WTC11 (cell line): ENCODE measurements at regions not wholly inside any gene's neighbourhood (a gene's known extent, or its start where the extent isn't known, plus 50 kb on each side); places are given as distances from the start of the nearest gene placed in this dataset.

Source experiments
- ATAC-seq: fragments of 200-7000 bp; cut with Tn5 transposase; 2 replicates; pipeline ENCODE4 v1.10.0; 2021; ENCODE audit warnings: mild to moderate bottlenecking, moderate library complexity
- CTCF ChIA-PET: fragments of 300-600 bp; sonication (Branson Sonifier 250); formaldehyde crosslinking; loops from one replicate; lab custom pipeline; 2021; ENCODE audit warnings: antibody characterized with exemption; lab: Charles Lee
- POLR2A ChIA-PET: fragments of 350-600 bp; sonication (Branson Sonifier 250); formaldehyde crosslinking; loops from one replicate; lab custom pipeline; 2021; ENCODE audit warnings: antibody characterized with exemption; lab: Charles Lee
- DNase-seq: peaks from one replicate; pipeline ENCODE4 v3.0.0; 2021; ENCODE audit warnings: low spot score
- H3K27ac Mint-ChIP-seq: 2 replicates; pipeline ENCODE4 v1.8.0; 2021; ENCODE audit warnings: mixed read lengths
- H3K27me3 Mint-ChIP-seq: 2 replicates; pipeline ENCODE4 v1.8.0; 2021; ENCODE audit warnings: low read depth, mild to moderate bottlenecking, moderate library complexity, mixed read lengths
- H3K36me3 Mint-ChIP-seq: 2 replicates; pipeline ENCODE4 v1.8.0; 2021; ENCODE audit warnings: mixed read lengths
- H3K4me1 Mint-ChIP-seq: 2 replicates; pipeline ENCODE4 v1.8.0; 2022; ENCODE audit warnings: mixed read lengths
- H3K4me3 Mint-ChIP-seq: 2 replicates; pipeline ENCODE4 v1.8.0; 2021; ENCODE audit warnings: mild to moderate bottlenecking, moderate library complexity, mixed read lengths
- H3K9me3 Mint-ChIP-seq: 2 replicates; pipeline ENCODE4 v1.8.0; 2021; ENCODE audit warnings: mixed read lengths
- ATF1 ChIP-seq: sonication (generic); formaldehyde crosslinking; IDR thresholded peaks from 2 replicates; pipeline ENCODE4 v1.8.1; 2023; ENCODE audit warnings: mild to moderate bottlenecking, moderate library complexity, missing genetic modification reagents
- CDX4 ChIP-seq: fragments of 250-450 bp; sonication (Bioruptor Pico); IDR thresholded peaks from 2 replicates; pipeline ENCODE4 v1.9.0; 2021; ENCODE audit warnings: moderate library complexity, mild to moderate bottlenecking, inconsistent platforms, borderline replicate concordance
- E2F4 ChIP-seq: sonication (generic); formaldehyde crosslinking; IDR thresholded peaks from 2 replicates; pipeline ENCODE4 v1.8.1; 2022; ENCODE audit warnings: low read depth, mild to moderate bottlenecking, moderate library complexity, missing genetic modification reagents, borderline replicate concordance
- FOXP1 ChIP-seq: sonication (generic); formaldehyde crosslinking; IDR thresholded peaks from 2 replicates; pipeline ENCODE4 v1.8.0; 2022; ENCODE audit warnings: missing genetic modification reagents, mild to moderate bottlenecking, moderate library complexity, borderline replicate concordance
- GRHL2 ChIP-seq: fragments of 250-450 bp; sonication (Bioruptor Pico); IDR thresholded peaks from 2 replicates; pipeline ENCODE4 v1.8.0; 2022; ENCODE audit warnings: mild to moderate bottlenecking, moderate library complexity; ENCODE audit not compliant: insufficient replicate concordance, severe bottlenecking
- KAT7 ChIP-seq: sonication (generic); formaldehyde crosslinking; IDR thresholded peaks from 2 replicates; pipeline ENCODE4 v1.8.1; 2023; ENCODE audit warnings: missing genetic modification reagents, mild to moderate bottlenecking, borderline replicate concordance
- MXD4 ChIP-seq: fragments of 250-450 bp; sonication (Bioruptor Pico); IDR thresholded peaks from 2 replicates; pipeline ENCODE4 v1.8.0; 2021; ENCODE audit warnings: mild to moderate bottlenecking, moderate library complexity, borderline replicate concordance
- PRRX2 ChIP-seq: fragments of 250-450 bp; sonication (Bioruptor Pico); IDR thresholded peaks from 2 replicates; pipeline ENCODE4 v1.8.0; 2021; ENCODE audit warnings: mild to moderate bottlenecking
- RORB ChIP-seq: fragments of 250-450 bp; sonication (Bioruptor Pico); IDR thresholded peaks from 2 replicates; pipeline ENCODE4 v1.9.0; 2021; ENCODE audit warnings: mild to moderate bottlenecking
- TP53 ChIP-seq: sonication (generic); formaldehyde crosslinking; IDR thresholded peaks from 2 replicates; pipeline ENCODE4 v1.8.1; 2023; ENCODE audit warnings: mild to moderate bottlenecking, missing genetic modification reagents
- ZNF281 ChIP-seq: sonication (generic); formaldehyde crosslinking; IDR thresholded peaks from 2 replicates; pipeline ENCODE4 v1.8.0; 2023; ENCODE audit warnings: mild to moderate bottlenecking, missing genetic modification reagents
- ZNF317 ChIP-seq: sonication (generic); formaldehyde crosslinking; IDR thresholded peaks from 2 replicates; pipeline ENCODE4 v1.8.1; 2023; ENCODE audit warnings: low read depth, mild to moderate bottlenecking, moderate library complexity, missing genetic modification reagents, borderline replicate concordance
- ZNF512 ChIP-seq: sonication (generic); formaldehyde crosslinking; IDR thresholded peaks from 2 replicates; pipeline ENCODE4 v1.8.1; 2022; ENCODE audit warnings: missing genetic modification reagents, borderline replicate concordance
- TF ChIP-seq, protein P1 (sequence below): sonication (generic); formaldehyde crosslinking; IDR thresholded peaks from 2 replicates; pipeline ENCODE4 v1.8.0; 2023; ENCODE audit warnings: missing genetic modification reagents
- TF ChIP-seq, protein P2 (sequence below): sonication (generic); formaldehyde crosslinking; IDR thresholded peaks from 2 replicates; pipeline ENCODE4 v1.8.1; 2023; ENCODE audit warnings: mild to moderate bottlenecking, missing genetic modification reagents
- TF ChIP-seq, protein P3 (sequence below): sonication (generic); formaldehyde crosslinking; IDR thresholded peaks from 2 replicates; pipeline ENCODE4 v1.8.0; 2022; ENCODE audit warnings: mild to moderate bottlenecking, missing genetic modification reagents
- TF ChIP-seq, protein P4 (sequence below): fragments of 250-450 bp; sonication (Bioruptor Pico); IDR thresholded peaks from 2 replicates; pipeline ENCODE4 v1.9.0; 2021; ENCODE audit warnings: mild to moderate bottlenecking, borderline replicate concordance

GRCh38 chrX:39966176-39966575, 131.6 kb downstream of the BCOR start:
- H3K27me3 Mint-ChIP-seq, result peaks cover 3% of the 10 kb centered on the region

More at GRCh38 chrX:39966176-39966575, 131.6 kb downstream of the BCOR start:
- peaks cover 22% of the 10 kb centered on the region for H3K9me3 Mint-ChIP-seq
- ATAC-seq (no peak), DNase-seq (no peak)
- TF ChIP-seq GRHL2 (CRISPR knock-in tag), result no peak
- TF ChIP-seq RORB (CRISPR knock-in tag), result no peak
- TF ChIP-seq, protein P1, sequence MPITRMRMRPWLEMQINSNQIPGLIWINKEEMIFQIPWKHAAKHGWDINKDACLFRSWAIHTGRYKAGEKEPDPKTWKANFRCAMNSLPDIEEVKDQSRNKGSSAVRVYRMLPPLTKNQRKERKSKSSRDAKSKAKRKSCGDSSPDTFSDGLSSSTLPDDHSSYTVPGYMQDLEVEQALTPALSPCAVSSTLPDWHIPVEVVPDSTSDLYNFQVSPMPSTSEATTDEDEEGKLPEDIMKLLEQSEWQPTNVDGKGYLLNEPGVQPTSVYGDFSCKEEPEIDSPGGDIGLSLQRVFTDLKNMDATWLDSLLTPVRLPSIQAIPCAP (CRISPR knock-in tag), result no peak
- TF ChIP-seq MXD4 (CRISPR knock-in tag), result no peak
- TF ChIP-seq E2F4, result no peak
- no peak for TF ChIP-seq TP53 (CRISPR knock-in tag)
- no peak for TF ChIP-seq ATF1 (CRISPR knock-in tag)
- TF ChIP-seq PRRX2 (CRISPR knock-in tag), result no peak
- no peak for TF ChIP-seq FOXP1 (CRISPR knock-in tag)
- TF ChIP-seq, protein P2, sequence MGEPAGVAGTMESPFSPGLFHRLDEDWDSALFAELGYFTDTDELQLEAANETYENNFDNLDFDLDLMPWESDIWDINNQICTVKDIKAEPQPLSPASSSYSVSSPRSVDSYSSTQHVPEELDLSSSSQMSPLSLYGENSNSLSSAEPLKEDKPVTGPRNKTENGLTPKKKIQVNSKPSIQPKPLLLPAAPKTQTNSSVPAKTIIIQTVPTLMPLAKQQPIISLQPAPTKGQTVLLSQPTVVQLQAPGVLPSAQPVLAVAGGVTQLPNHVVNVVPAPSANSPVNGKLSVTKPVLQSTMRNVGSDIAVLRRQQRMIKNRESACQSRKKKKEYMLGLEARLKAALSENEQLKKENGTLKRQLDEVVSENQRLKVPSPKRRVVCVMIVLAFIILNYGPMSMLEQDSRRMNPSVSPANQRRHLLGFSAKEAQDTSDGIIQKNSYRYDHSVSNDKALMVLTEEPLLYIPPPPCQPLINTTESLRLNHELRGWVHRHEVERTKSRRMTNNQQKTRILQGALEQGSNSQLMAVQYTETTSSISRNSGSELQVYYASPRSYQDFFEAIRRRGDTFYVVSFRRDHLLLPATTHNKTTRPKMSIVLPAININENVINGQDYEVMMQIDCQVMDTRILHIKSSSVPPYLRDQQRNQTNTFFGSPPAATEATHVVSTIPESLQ (CRISPR knock-in tag), result no peak
- TF ChIP-seq, protein P3, sequence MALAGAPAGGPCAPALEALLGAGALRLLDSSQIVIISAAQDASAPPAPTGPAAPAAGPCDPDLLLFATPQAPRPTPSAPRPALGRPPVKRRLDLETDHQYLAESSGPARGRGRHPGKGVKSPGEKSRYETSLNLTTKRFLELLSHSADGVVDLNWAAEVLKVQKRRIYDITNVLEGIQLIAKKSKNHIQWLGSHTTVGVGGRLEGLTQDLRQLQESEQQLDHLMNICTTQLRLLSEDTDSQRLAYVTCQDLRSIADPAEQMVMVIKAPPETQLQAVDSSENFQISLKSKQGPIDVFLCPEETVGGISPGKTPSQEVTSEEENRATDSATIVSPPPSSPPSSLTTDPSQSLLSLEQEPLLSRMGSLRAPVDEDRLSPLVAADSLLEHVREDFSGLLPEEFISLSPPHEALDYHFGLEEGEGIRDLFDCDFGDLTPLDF (CRISPR knock-in tag), result no peak
- TF ChIP-seq KAT7, result no peak
- TF ChIP-seq, protein P4, sequence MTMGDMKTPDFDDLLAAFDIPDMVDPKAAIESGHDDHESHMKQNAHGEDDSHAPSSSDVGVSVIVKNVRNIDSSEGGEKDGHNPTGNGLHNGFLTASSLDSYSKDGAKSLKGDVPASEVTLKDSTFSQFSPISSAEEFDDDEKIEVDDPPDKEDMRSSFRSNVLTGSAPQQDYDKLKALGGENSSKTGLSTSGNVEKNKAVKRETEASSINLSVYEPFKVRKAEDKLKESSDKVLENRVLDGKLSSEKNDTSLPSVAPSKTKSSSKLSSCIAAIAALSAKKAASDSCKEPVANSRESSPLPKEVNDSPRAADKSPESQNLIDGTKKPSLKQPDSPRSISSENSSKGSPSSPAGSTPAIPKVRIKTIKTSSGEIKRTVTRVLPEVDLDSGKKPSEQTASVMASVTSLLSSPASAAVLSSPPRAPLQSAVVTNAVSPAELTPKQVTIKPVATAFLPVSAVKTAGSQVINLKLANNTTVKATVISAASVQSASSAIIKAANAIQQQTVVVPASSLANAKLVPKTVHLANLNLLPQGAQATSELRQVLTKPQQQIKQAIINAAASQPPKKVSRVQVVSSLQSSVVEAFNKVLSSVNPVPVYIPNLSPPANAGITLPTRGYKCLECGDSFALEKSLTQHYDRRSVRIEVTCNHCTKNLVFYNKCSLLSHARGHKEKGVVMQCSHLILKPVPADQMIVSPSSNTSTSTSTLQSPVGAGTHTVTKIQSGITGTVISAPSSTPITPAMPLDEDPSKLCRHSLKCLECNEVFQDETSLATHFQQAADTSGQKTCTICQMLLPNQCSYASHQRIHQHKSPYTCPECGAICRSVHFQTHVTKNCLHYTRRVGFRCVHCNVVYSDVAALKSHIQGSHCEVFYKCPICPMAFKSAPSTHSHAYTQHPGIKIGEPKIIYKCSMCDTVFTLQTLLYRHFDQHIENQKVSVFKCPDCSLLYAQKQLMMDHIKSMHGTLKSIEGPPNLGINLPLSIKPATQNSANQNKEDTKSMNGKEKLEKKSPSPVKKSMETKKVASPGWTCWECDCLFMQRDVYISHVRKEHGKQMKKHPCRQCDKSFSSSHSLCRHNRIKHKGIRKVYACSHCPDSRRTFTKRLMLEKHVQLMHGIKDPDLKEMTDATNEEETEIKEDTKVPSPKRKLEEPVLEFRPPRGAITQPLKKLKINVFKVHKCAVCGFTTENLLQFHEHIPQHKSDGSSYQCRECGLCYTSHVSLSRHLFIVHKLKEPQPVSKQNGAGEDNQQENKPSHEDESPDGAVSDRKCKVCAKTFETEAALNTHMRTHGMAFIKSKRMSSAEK (CRISPR knock-in tag), result no peak
- TF ChIP-seq CDX4 (CRISPR knock-in tag), result no peak
- no peak for TF ChIP-seq ZNF317 (CRISPR knock-in tag)
- TF ChIP-seq ZNF512 (CRISPR knock-in tag), result no peak
- TF ChIP-seq ZNF281 (CRISPR knock-in tag), result no peak
- ChIA-PET CTCF (no interaction called here), POLR2A (no interaction called here)
- no peak overlapping the region for H3K27ac Mint-ChIP-seq
- H3K36me3 Mint-ChIP-seq, result peaks cover 4% of the 10 kb centered on the region
- peaks cover 27% of the 10 kb centered on the region for H3K4me1 Mint-ChIP-seq
- H3K4me3 Mint-ChIP-seq, result no peak overlapping the region
